SK-N-SH (cell line): ENCODE measurements at regions not wholly inside any gene's neighbourhood (a gene's known extent, or its start where the extent isn't known, plus 50 kb on each side); places are given as distances from the start of the nearest gene placed in this dataset.

Source experiments
- CTCF ChIA-PET: fragments of 300-600, 350-600 bp; formaldehyde crosslinking; extraction: SDS; loops from one replicate; lab custom pipeline; 2021; lab: Yijun Ruan, JAX
- POLR2A ChIA-PET: fragments of 350-600 bp; sonication (Branson Sonifier 250); formaldehyde crosslinking; extraction: SDS; loops from one replicate; lab custom pipeline; 2020; ENCODE audit warnings: antibody characterized with exemption, inconsistent platforms; lab: Yijun Ruan, JAX
- DNase-seq: peaks from one replicate; pipeline ENCODE4 v3.0.0; 2012
- H2AFZ ChIP-seq: fragments of 200-600 bp; sonication (generic); 2 replicates; pipeline ENCODE4 v1.8.1; 2016; ENCODE audit warnings: antibody characterized with exemption, mild to moderate bottlenecking, low read depth
- H3F3A ChIP-seq: fragments of 200-600 bp; sonication (generic); replicated peaks from 2 replicates; pipeline ENCODE3; 2016; ENCODE audit warnings: antibody characterized with exemption, mild to moderate bottlenecking; ENCODE audit not compliant: insufficient read depth
- H3K27ac ChIP-seq, 2 experiments: fragments of 200-500 bp in 1 of 2; fragments of 200-600 bp in 1 of 2; sonication (Bioruptor generic) in 1 of 2; sonication (generic), shearing (Covaris generic) in 1 of 2; 2 replicates each; pipeline versions ENCODE4 v1.5.1 to v1.6.1; 2014 to 2016; ENCODE audit warnings: low read depth in 2 of 2, inconsistent platforms in 1 of 2, low read length in 1 of 2, mild to moderate bottlenecking in 1 of 2, mixed read lengths in 1 of 2
- H3K27me3 ChIP-seq: fragments of 200-600 bp; sonication (generic), shearing (Covaris generic); 2 replicates; pipeline ENCODE4 v1.6.1; 2016; ENCODE audit warnings: mixed run types; ENCODE audit not compliant: insufficient read depth
- H3K36me3 ChIP-seq, 2 experiments: fragments of 200-500 bp in 1 of 2; fragments of 200-600 bp in 1 of 2; sonication (Bioruptor generic) in 1 of 2; sonication (generic) in 1 of 2; replicated peaks in 1 of 2; 2 replicates each; pipeline versions ENCODE3 to v1.5.1; 2014 to 2016; ENCODE audit warnings: low read length in 1 of 2, mild to moderate bottlenecking in 1 of 2; ENCODE audit not compliant: insufficient read depth in 2 of 2, control insufficient read depth in 1 of 2
- H3K4me1 ChIP-seq, 2 experiments: fragments of 200-500 bp in 1 of 2; fragments of 200-600 bp in 1 of 2; sonication (Bioruptor generic) in 1 of 2; sonication (generic), shearing (Covaris generic) in 1 of 2; 2 replicates each; pipeline versions ENCODE4 v1.5.1 to v1.6.1; 2014 to 2016; ENCODE audit warnings: low read depth in 1 of 2, low read length in 1 of 2, mixed run types in 1 of 2; ENCODE audit not compliant: insufficient read depth in 2 of 2, control insufficient read depth in 1 of 2
- H3K4me2 ChIP-seq: fragments of 200-600 bp; sonication (generic), shearing (Covaris generic); 2 replicates; pipeline ENCODE4 v1.6.1; 2017; ENCODE audit warnings: mixed run types
- H3K4me3 ChIP-seq, 2 experiments: fragments of 200-500 bp in 1 of 2; fragments of 200-600 bp in 1 of 2; sonication (Bioruptor generic) in 1 of 2; sonication (generic), shearing (Covaris generic) in 1 of 2; 2 replicates each; pipeline versions ENCODE4 v1.5.1 to v1.8.1; 2014 to 2016; ENCODE audit warnings: low read depth in 2 of 2, inconsistent platforms in 1 of 2, low read length in 1 of 2, mild to moderate bottlenecking in 1 of 2, mixed read lengths in 1 of 2, moderate library complexity in 1 of 2
- H3K79me2 ChIP-seq: fragments of 200-600 bp; sonication (generic); 2 replicates; pipeline ENCODE4 v1.8.1; 2017; ENCODE audit warnings: mild to moderate bottlenecking; ENCODE audit not compliant: insufficient read depth
- H3K9ac ChIP-seq: fragments of 200-600 bp; sonication (generic); 2 replicates; pipeline ENCODE4 v1.6.1; 2017; ENCODE audit warnings: mixed run types
- H3K9me2 ChIP-seq: fragments of 200-600 bp; sonication (generic); 2 replicates; pipeline ENCODE4 v1.6.1; 2017; ENCODE audit warnings: mixed run types
- H3K9me3 ChIP-seq: fragments of 200-600 bp; sonication (generic); 2 replicates; pipeline ENCODE4 v1.6.1; 2017; ENCODE audit warnings: mixed run types, mild to moderate bottlenecking, moderate library complexity
- H4K20me1 ChIP-seq: fragments of 200-600 bp; sonication (generic); 2 replicates; pipeline ENCODE4 v1.6.1; 2017; ENCODE audit warnings: mild to moderate bottlenecking, mixed run types; ENCODE audit not compliant: insufficient read depth
- CTCF ChIP-seq: fragments of 200-600 bp; sonication (generic); IDR thresholded peaks from 2 replicates; pipeline ENCODE4 v1.6.1; 2017; ENCODE audit warnings: antibody characterized with exemption, mild to moderate bottlenecking, moderate library complexity
- ELF1 ChIP-seq: IDR thresholded peaks from 2 replicates; pipeline ENCODE4 v1.4.0; 2012
- EZH2phosphoT487 ChIP-seq: fragments of 200-600 bp; sonication (generic); IDR thresholded peaks from 2 replicates; pipeline ENCODE4 v1.6.1; 2017; ENCODE audit warnings: low read depth, mixed run types, mild to moderate bottlenecking, antibody characterized with exemption, moderate library complexity, borderline replicate concordance
- FOSL2 ChIP-seq: IDR thresholded peaks from 2 replicates; pipeline ENCODE4 v1.4.0; 2012; ENCODE audit warnings: low read depth, mild to moderate bottlenecking, moderate library complexity, borderline replicate concordance
- FOXM1 ChIP-seq: IDR thresholded peaks from 2 replicates; pipeline ENCODE4 v1.4.0; 2012; ENCODE audit warnings: low read depth, mild to moderate bottlenecking
- GABPA ChIP-seq: IDR thresholded peaks from 2 replicates; pipeline ENCODE4 v1.4.0; 2012; ENCODE audit warnings: low read depth, mild to moderate bottlenecking
- GATA2 ChIP-seq: sonication (generic); formaldehyde crosslinking; IDR thresholded peaks from 2 replicates; pipeline ENCODE4 v1.5.0; 2020; ENCODE audit warnings: mild to moderate bottlenecking, missing genetic modification reagents
- IRF3 ChIP-seq: fragments of 150-350 bp; IDR thresholded peaks from 2 replicates; pipeline ENCODE4 v1.6.1; 2016; ENCODE audit warnings: mild to moderate bottlenecking, low read depth, low read length
- JUND ChIP-seq: IDR thresholded peaks from 2 replicates; pipeline ENCODE4 v1.4.0; 2012
- MAX ChIP-seq: IDR thresholded peaks from 2 replicates; pipeline ENCODE4 v1.4.0; 2012; ENCODE audit warnings: low read depth
- MEF2A ChIP-seq: IDR thresholded peaks from 2 replicates; pipeline ENCODE4 v1.4.0; 2012; ENCODE audit warnings: low read depth, borderline replicate concordance
- PBX3 ChIP-seq: IDR thresholded peaks from 2 replicates; pipeline ENCODE4; 2012
- POLR2AphosphoS5 ChIP-seq: IDR thresholded peaks from 2 replicates; pipeline ENCODE4 v1.6.1; 2012; ENCODE audit warnings: low read depth, low read length
- REST ChIP-seq: IDR thresholded peaks from 2 replicates; pipeline ENCODE4 v1.6.1; 2012; ENCODE audit warnings: mild to moderate bottlenecking, low read depth, low read length, moderate library complexity
- RFX5 ChIP-seq: IDR thresholded peaks from 2 replicates; pipeline ENCODE4 v1.6.1; 2012; ENCODE audit warnings: mild to moderate bottlenecking, improper control_type of control experiment, low read length
- SIN3A ChIP-seq: IDR thresholded peaks from 2 replicates; pipeline ENCODE4 v1.6.1; 2012; ENCODE audit warnings: low read depth, mild to moderate bottlenecking, low read length, moderate library complexity, borderline replicate concordance
- TEAD4 ChIP-seq: IDR thresholded peaks from 2 replicates; pipeline ENCODE4 v1.4.0; 2012; ENCODE audit warnings: mild to moderate bottlenecking, borderline replicate concordance; ENCODE audit not compliant: insufficient read depth
- USF1 ChIP-seq: IDR thresholded peaks from 2 replicates; pipeline ENCODE4 v1.4.0; 2012; ENCODE audit warnings: low read depth, borderline replicate concordance
- USF2 ChIP-seq: fragments of 150-350 bp; IDR thresholded peaks from 2 replicates; pipeline ENCODE4 v1.6.1; 2017; ENCODE audit warnings: antibody characterized with exemption, low read length, low read depth, borderline replicate concordance
- YY1 ChIP-seq: IDR thresholded peaks from 2 replicates; pipeline ENCODE4 v1.4.0; 2012; ENCODE audit warnings: low read depth, mild to moderate bottlenecking
- WGBS: methylation state at CpG from one replicate; pipeline ENCODE4 v1.1.6; 2017; ENCODE audit warnings: low lambda C conversion rate; 5-methylcytosine and 5-hydroxymethylcytosine counted together

GRCh38 chr2:8550481-8550880 is 131.4 kb upstream of the ID2 start:
- Histone ChIP-seq H3K4me2 (no peak overlapping the region), H3K27ac (no peak overlapping the region), H3K9me3 (no peaks in the 10 kb centered on the region), H3K4me3 (no peak overlapping the region), H2AFZ (no peak overlapping the region), H3F3A (no peaks in the 10 kb centered on the region), H3K9ac (no peak overlapping the region), H4K20me1 (no peaks in the 10 kb centered on the region), H3K9me2 (no peaks in the 10 kb centered on the region), H3K79me2 (no peaks in the 10 kb centered on the region), H3K36me3 (no peaks in the 10 kb centered on the region), H3K4me1 (peaks cover 0 to 5% of the 10 kb centered on the region in 2 experiments; a peak in 1 of 4 replicates), H3K27me3 (no peaks in the 10 kb centered on the region)
- WGBS: 92% methylated on average over 5 of the region's 10 CpGs
- ChIA-PET POLR2A (no interaction called here), CTCF (interaction anchor here (1.1 to 1.3 kb wide), 2 partner anchors 18 to 1123 kb away, joined by 3 read pairs; no protein-coding TSS in a partner anchor)
- DNase-seq: no peak
- TF ChIP-seq PBX3 (no peak), POLR2AphosphoS5 (no peak), ELF1 (no peak), MEF2A (no peak), USF2 (no peak), GATA2 (CRISPR knock-in tag) (no peak), MAX (no peak), USF1 (no peak), IRF3 (no peak), SIN3A (no peak), RFX5 (no peak), TEAD4 (no peak), GABPA (no peak), FOSL2 (no peak), YY1 (no peak), EZH2phosphoT487 (no peak), JUND (no peak), REST (no peak), FOXM1 (no peak), CTCF (no peak)
